GM19043 (cell line): ENCODE measurements at regions not wholly inside any gene's neighbourhood (a gene's known extent, or its start where the extent isn't known, plus 50 kb on each side); places are given as distances from the start of the nearest gene placed in this dataset.
A peak's percentile ranks its signal among the peaks of the same experiment; 100 is the strongest.

Source experiments
- ATAC-seq: cut with Tn5 transposase; IDR thresholded peaks from one replicate; pipeline ENCODE4 v1.9.1; 2021; ENCODE audit warnings: low read depth; ENCODE audit not compliant: unreplicated experiment

GRCh38 chr12:125696054-125696453 is 630.8 kb downstream of the AACS start:
- no peak for ATAC-seq

GRCh38 chr12:125704803-125705202 is 639.6 kb downstream of the AACS start:
- no peak for ATAC-seq

- no peak for ATAC-seq
Observed at GRCh38 chr12:125720961-125721360, 655.7 kb downstream of the AACS start.

- no peak for ATAC-seq
Observed at GRCh38 chr12:125734137-125734536, 668.9 kb downstream of the AACS start.

GRCh38 chr12:125738211-125738610 is 673.0 kb downstream of the AACS start:
- no peak for ATAC-seq

GRCh38 chr12:125742413-125742812 is 677.2 kb downstream of the AACS start:
- ATAC-seq: no peak

GRCh38 chr12:125744201-125744600 is 679.0 kb downstream of the AACS start:
- no peak for ATAC-seq

- ATAC-seq: no peak
Observed at GRCh38 chr12:125755512-125755911, 690.3 kb downstream of the AACS start.

- no peak for ATAC-seq
Observed at GRCh38 chr12:125766091-125766490, 700.9 kb downstream of the AACS start.

- no peak for ATAC-seq
Observed at GRCh38 chr12:125772403-125772802, 707.2 kb downstream of the AACS start.

- ATAC-seq: peak; percentile 75
Observed at GRCh38 chr12:125773033-125773640, 707.9 kb downstream of the AACS start.

GRCh38 chr12:125775507-125775906 is 710.3 kb downstream of the AACS start:
- ATAC-seq: no peak

GRCh38 chr12:125776212-125776611 is 711.0 kb downstream of the AACS start:
- no peak for ATAC-seq

- no peak for ATAC-seq
Observed at GRCh38 chr12:125786143-125786542, 720.9 kb downstream of the AACS start.

- no peak for ATAC-seq
Observed at GRCh38 chr12:125794401-125794800, 729.2 kb downstream of the AACS start.

GRCh38 chr12:125797421-125798175 is 732.4 kb downstream of the AACS start:
- no peak for ATAC-seq

GRCh38 chr12:125804660-125805059 is 739.4 kb downstream of the AACS start:
- no peak for ATAC-seq

GRCh38 chr12:125824276-125824675 is 759.0 kb downstream of the AACS start:
- ATAC-seq: no peak

- no peak for ATAC-seq
Observed at GRCh38 chr12:125835852-125836251, 770.6 kb downstream of the AACS start.

- no peak for ATAC-seq
Observed at GRCh38 chr12:125836647-125837046, 771.4 kb downstream of the AACS start.

- ATAC-seq: no peak
Observed at GRCh38 chr12:125841332-125841731, 776.1 kb downstream of the AACS start.

GRCh38 chr12:125852116-125852515 is 786.9 kb downstream of the AACS start:
- ATAC-seq: no peak
